ENCODE measurements at regions not wholly inside any gene's neighbourhood (a gene's known extent, or its start where the extent isn't known, plus 50 kb on each side); places are given as distances from the start of the nearest gene placed in this dataset.

DNA sequence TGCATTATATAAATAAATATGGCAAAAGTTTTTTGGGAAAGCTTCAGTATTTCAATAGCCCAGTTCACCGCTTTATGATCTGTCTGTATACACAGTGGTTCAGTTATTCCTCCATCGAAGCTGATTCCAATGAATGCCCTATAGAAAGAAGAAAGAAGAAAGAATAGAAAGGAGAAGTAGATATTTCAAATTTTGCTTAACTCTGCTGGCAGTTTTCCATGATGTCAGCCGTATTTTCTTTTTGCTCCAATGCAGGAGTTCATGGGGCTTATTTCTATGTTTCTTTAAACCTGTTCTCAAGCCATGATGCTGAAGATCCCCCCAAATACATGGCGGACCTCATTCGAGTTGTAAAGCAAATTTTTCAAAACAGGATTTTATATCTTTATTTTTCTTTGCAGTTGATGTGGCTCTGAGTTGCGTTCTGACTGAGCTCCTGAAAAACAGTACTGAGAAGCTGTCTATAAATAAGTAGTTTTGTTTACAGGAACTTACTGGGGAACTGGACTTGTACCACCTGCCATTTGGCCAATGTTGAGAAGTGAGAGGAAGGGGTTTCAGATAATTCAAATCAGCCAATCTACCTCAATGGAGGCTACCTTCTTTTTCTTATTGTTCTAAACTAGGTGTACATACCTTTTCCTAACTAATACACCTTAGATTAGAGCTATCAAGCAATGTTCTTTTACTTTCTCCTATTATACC lies 418.5 kb upstream of the MEF2C start:
- TF ChIP-seq, protein P1, sequence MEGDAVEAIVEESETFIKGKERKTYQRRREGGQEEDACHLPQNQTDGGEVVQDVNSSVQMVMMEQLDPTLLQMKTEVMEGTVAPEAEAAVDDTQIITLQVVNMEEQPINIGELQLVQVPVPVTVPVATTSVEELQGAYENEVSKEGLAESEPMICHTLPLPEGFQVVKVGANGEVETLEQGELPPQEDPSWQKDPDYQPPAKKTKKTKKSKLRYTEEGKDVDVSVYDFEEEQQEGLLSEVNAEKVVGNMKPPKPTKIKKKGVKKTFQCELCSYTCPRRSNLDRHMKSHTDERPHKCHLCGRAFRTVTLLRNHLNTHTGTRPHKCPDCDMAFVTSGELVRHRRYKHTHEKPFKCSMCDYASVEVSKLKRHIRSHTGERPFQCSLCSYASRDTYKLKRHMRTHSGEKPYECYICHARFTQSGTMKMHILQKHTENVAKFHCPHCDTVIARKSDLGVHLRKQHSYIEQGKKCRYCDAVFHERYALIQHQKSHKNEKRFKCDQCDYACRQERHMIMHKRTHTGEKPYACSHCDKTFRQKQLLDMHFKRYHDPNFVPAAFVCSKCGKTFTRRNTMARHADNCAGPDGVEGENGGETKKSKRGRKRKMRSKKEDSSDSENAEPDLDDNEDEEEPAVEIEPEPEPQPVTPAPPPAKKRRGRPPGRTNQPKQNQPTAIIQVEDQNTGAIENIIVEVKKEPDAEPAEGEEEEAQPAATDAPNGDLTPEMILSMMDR (IDR thresholded peaks at IDR 0.05; ENCODE audit: insufficient read depth, low read depth, low read length) = no peak
- no peak for TF ChIP-seq EZH2 (IDR thresholded peaks at IDR 0.05; ENCODE audit: insufficient read depth, low read length)
